HG03378 (cell line): ENCODE measurements at regions not wholly inside any gene's neighbourhood (a gene's known extent, or its start where the extent isn't known, plus 50 kb on each side); places are given as distances from the start of the nearest gene placed in this dataset.
"Not testable (repeated sequence)": the region's sequence is repeated elsewhere in the genome, so short reads cannot be mapped to it uniquely, and the experiment has no call there.

Source experiments
- ATAC-seq: cut with Tn5 transposase; IDR thresholded peaks from one replicate; pipeline ENCODE4 v1.9.1; 2021; ENCODE audit warnings: mild to moderate bottlenecking, moderate library complexity; ENCODE audit not compliant: unreplicated experiment

DNA sequence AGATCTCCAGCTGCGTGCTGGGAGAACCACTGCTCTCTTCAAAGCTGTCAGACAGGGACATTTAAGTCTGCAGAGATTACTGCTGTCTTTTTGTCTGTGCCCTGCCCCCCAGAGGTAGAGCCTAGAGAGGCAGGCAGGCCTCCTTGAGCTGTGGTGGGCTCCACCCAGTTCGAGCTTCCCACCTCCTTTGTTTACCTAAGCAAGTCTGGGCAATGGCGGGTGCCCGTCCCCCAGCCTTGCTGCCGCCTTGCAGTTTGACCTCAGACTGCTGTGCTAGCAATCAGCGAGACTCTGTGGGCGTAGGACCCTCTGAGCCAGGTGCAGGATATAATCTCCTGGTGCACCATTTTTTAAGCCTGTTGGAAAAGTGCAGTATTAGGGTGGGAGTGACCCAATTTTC lies 128.6 kb downstream of the ACTR3 start:
- not testable (repeated sequence) for ATAC-seq

GRCh38 chr2:114020668-114021067 lies 130.8 kb downstream of the ACTR3 start:
- no peak for ATAC-seq

- ATAC-seq, result no peak
Observed at GRCh38 chr2:114022360-114023085, 132.6 kb downstream of the ACTR3 start.

GRCh38 chr2:114024326-114024725 lies 134.4 kb downstream of the ACTR3 start:
- ATAC-seq, result no peak

DNA sequence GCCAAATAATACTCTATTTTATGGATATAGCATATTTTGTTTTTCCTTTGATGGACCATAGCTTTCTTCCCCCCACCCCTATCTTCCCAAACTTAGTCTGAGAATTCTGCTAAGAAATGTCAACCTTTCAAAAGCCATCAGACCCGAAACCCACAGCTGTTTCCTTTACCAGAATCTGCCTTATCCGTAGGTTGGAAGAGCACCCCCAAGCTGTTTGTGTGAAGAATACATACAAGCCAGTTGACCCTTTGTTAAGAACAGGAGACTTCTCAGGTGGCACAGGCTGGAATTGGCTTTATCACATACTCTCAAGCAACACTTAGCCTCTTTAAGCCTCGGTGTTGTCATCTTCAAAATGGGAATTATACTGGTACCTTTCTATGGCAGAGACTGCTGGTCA lies 135.1 kb downstream of the ACTR3 start:
- no peak for ATAC-seq

- no peak for ATAC-seq
Observed at GRCh38 chr2:114027437-114027836, 137.5 kb downstream of the ACTR3 start.

- no peak for ATAC-seq
Observed at GRCh38 chr2:114031605-114032505, 142.0 kb downstream of the ACTR3 start.

GRCh38 chr2:114032705-114033104 lies 142.8 kb downstream of the ACTR3 start:
- ATAC-seq, result no peak

DNA sequence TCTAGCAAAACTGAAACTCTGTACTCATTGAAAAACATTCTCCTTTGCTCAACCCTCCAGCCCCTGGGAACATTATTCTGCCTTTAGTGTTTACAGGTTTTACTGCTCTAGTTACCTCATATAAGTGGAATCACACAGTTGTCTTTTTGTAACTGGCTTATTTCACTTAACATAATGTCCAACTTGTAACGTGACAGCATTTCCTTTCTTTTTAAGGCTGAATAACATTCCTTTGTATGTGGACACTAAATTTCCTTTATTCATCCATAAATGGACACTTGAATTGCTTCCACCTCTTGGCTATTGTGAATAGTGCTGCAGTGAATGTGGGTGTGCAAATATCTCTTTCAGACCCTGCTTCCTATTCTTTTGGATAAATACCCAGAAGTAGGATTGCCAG lies 144.9 kb downstream of the ACTR3 start:
- no peak for ATAC-seq

DNA sequence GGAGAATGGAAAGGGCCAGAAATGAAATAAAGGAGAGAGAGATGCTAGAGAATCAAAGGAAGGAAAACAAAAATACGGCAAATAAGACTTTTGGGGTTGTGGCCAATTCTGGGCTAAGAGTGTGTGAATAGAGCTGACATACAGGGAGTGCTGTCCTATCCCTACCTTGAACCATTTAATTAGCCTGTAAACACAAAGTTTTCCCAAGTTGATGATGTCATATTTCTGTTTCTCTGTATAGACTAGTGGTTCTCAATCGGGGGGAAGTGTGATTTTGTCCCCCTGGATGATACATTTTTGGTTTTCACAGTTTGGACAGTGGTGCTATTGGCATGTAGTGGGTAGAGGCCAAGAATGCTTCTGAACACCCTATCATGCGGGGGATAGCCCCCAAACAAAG lies 148.8 kb downstream of the ACTR3 start:
- ATAC-seq, result no peak

GRCh38 chr2:114039677-114040076 lies 149.8 kb downstream of the ACTR3 start:
- ATAC-seq, result no peak

GRCh38 chr2:114040826-114041225 lies 150.9 kb downstream of the ACTR3 start:
- ATAC-seq, result no peak

GRCh38 chr2:114044985-114045384 lies 155.1 kb downstream of the ACTR3 start:
- ATAC-seq, result no peak

DNA sequence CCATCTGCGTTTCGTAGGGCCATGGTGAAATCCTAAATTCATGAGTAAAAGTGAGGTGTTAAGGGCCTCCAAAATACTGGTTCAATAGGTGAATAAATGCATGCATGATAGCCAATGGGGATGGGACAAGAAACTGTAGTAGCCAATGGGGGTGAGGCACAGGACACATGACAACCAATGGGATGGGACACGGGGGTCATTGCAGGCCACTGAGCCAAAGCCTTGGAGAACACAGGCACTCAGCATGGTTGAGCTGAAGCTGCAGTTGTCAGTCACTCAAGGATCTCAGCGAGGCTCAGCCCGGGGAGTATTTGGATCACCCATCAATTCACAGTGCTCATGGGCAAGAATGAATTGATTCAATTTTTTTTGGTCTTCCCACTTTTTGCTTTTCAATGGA lies 156.5 kb downstream of the ACTR3 start:
- no peak for ATAC-seq

DNA sequence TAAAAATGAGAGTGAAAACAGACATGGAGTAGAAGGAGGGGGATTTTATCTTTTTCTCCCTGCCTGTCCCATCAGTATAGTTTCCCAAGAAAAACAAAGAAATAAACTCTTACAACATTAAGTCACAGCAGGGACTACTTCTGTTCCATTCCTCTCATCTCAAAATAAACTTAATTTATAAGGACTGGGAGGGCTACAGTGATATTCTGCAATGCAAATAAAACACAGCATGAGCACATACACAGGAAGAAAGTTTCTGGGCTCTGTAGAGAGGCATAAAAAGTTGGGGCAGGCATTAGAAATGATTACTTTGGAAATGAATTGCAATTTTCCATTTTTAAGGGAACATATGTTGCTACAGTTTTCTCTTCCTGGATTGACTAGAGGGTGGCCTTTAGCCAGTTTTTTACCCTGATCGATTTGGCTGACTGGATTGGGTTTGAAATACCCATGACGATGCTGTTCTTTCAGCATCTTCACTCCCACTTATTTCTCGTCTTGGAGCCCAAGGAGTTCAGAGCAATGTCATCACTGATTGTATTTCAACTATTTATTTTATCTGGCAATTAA lies 157.1 kb downstream of the ACTR3 start:
- ATAC-seq, result no peak

DNA sequence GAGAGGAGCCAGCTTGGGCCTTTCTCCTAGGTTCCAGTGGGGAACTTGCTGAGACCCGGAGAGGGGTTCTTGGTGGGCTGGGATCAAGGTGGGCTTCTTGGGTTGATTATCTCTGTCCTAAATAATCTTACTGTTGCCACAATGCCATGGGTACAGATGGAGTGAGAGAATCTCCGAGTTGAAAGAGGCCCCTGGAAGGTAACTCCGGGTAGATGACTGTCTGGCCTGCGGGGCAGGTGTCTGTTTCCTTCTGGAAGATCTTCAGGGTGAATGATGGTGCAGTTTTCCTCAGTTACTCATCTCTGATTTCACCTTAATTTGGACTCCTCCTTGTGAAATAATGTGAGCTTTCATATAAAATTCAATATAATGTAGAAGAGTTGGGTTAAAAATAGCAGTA lies 159.4 kb downstream of the ACTR3 start:
- ATAC-seq, result no peak

DNA sequence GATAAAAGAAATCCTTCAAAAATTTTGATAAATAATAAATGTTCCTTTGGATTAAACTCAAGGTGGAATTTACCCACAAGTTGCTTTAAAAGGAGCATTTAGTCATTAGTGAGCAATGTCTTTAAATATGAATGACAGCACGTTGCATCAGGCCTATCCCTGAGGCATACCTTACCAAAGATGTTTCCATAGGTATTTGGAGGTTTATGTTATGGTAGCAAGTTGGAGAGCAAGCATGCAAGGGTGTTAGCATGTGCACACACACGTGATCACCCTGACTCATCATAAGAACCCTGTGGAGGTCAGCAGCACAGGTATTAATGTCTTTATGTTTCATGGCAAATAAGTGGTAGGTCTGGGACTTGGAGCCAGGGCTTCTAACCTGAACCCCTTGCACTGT lies 159.9 kb downstream of the ACTR3 start:
- no peak for ATAC-seq

DNA sequence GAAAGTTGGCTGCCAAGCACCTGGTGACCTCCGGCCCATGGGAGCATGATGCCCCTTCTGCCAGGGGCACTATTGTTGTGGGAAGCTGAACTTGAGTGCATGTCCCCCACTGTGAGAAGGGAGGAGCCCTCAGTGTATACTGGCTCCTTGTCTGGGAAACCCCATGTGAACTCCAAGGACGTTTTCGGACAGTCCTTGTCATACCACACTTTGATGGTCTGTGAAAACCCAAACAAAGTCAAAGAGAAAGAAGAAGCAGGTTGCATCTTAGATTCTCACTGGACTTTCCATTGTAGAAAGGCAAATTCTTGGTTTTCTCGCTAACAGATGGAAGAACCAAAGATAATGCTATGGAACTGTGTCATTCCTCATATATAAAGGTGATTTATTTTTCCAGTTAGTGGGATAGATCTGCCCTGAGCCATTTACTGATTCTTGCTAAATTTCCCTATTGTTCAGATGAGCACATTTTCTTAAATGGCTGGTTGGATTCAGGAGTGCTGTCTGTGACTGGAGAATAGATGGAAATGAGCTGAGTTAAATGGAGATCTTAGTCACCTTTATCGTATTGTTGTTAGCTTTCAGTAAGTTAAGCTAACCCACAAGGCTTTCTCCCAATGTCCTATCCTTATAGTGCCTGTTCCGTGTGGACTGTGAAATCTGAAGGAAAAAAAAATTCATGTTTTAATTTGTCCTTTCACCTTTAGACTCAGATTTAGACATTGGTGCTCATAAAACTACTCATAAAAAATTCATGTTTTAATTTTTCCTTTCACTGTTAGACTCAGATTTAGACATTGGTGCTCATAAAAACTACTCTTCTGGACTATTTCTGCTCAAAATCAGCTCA lies 166.6 kb downstream of the ACTR3 start:
- peak; percentile 82 for ATAC-seq

DNA sequence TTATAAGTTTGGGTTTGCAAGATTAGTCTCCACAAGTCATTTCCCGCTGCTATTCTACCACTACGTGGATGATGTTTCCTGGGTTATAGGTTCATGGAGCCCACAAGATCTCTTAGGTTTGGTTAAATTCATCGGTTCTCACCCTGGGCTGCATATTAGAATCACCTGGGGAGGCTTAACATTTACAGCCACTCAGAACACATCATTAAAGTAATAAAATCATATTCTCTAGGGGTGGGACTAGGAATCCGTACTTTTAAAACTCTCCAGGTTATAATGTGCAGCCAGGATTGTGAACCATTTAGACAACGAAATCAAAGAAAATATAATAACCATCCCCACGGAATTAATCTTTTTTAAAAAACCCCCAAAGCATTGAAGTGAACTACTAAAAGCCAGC lies 167.7 kb downstream of the ACTR3 start:
- ATAC-seq, result no peak

DNA sequence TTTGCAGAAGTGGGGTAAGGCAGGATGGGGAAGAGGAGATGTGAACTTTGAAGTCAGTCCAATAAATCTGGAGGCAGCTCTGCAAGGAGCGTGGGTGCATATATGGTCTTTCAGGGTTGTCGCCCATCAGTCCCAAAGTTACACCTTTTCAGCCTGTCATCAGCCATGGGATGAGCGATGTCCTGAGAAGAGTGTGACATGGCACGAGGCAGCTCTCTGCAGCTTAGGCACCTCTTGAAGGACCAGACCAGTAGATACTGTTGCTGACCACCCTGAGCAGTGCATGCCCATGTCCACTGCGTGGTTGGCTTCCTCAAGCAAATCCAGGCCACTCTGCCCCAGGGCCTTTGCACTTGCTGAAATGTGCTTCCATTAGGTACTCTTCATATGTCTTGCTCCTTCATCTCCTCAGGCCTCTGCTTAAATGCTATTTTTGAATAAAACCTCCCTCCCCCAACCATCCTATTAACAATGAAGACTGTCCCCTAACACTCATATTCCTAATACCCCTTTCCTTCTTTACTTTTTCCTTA lies 171.7 kb downstream of the ACTR3 start:
- ATAC-seq, result no peak

- no peak for ATAC-seq
Observed at GRCh38 chr2:114063346-114063745, 173.5 kb downstream of the ACTR3 start.
